NCI-H2227 treated with DMSO at 0.1 percent for 48 hours (cell line): ENCODE measurements at regions not wholly inside any gene's neighbourhood (a gene's known extent, or its start where the extent isn't known, plus 50 kb on each side); places are given as distances from the start of the nearest gene placed in this dataset.

Source experiments
- DNase-seq: peaks from one replicate; lab custom pipeline; 2025; lab: John Stamatoyannopoulos, UW

DNA sequence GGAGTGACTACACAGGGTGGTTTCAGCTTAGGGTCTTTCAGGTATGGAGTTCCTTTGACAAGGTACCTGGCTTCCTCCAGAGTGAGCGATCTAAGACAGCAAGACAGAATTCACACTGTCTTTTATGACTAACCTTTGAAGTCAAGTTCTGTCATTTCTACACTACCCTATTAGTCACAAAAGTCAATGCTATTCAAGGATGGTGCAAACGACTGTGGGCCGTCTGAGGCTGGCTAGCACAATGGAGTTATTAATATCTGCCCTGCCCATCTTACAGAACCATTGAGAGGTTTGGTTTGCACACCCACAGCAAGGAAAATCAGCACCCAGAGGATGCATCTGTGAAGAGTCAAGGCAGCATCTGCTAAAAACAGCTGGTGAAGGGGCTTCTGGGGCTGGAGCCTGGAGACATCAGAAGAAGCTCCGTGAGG, 62.9 kb upstream of the XCR1 start:
- DNase-seq, result no peak

DNA sequence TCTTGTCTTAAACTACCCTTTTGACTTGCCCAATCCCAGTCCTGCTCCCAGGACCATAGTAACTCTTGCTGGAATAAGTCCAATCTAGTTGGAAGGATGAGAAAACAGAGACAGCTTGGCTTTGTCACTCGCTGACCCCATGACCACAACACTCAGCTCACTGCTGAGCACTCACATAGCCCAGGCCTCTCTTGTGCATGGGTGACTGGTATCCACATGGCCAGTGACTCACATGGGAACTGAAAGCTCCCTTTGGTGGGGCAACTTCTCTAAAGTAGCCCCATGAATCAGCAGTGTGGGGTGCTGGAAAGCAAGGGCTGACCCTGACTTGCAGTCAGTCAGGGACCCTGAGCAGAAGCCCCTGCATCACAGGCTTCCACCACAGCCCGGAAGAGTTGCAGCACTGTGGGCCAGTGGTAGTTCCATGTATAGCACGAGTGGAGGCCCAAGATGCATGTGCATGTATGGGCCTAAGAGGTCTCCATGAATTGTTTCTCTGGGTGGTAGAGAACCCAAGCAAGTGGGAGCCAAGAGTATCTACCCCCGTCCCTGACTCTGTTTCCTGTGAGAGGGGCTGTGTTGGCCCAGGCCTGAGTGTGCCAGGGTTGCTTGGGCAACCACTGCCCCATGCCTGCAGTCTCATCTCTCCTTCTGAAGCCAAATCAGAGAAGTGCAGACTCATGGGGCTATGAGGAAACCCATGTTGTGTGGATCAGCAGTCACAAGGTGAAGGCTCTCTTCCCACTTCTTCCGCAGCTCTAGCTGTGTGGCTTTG, 62.1 kb upstream of the XCR1 start:
- no peak for DNase-seq

DNA sequence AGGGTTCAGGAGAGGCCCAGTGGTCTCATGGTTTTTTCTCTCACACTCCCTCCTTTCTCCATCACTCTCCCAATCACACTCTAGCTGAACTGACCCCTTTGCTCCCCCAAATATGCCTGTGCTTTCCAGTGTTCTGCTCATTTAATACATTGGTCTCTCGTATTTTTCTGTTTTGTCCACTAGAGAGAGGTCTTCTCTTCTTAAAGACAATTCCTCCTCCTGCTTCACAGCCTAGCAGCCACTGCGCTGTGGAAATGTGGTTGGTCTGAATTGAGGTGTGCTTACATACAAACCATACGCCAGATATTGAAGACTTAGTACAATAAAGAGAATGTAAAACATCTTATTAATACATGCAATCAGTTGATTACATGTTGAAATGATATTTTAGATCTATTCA, 60.6 kb upstream of the XCR1 start:
- DNase-seq, result no peak

DNA sequence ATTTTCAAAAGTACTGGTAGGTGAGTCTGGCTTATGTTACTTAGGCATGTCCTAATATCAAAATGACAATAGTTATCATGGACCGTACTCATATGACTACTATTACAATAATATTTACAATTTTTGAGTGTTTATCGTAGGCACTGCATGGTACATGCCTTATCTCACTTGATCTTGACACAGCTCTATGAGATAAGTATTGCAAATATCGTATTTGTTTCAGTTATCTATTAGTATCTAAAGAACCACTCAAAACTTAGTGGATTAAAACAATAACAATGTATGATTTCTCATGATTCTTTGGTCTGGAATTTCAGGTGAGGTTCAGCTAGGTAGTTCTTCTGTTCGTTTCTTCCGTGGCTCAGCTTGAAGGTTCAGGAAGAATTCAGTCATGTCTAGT, 59.7 kb upstream of the XCR1 start:
- no peak for DNase-seq

DNA sequence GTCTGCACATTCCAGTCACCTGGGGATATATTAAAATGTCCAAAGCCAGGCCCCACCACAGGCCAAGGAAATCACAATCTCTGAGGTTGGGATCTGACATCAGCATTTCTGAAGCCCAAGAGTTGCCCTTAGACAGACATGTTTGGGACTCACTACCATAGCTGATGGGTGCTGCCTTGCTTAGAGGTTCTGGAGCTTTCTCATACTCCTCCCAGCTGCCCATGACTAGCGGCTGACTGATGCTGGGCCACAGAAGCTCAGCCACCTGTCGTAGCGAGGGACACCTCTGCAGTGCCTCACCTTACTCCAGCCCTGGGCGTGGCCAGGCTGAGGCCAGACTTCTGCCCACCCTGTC, 58.8 kb upstream of the XCR1 start:
- DNase-seq, result no peak

DNA sequence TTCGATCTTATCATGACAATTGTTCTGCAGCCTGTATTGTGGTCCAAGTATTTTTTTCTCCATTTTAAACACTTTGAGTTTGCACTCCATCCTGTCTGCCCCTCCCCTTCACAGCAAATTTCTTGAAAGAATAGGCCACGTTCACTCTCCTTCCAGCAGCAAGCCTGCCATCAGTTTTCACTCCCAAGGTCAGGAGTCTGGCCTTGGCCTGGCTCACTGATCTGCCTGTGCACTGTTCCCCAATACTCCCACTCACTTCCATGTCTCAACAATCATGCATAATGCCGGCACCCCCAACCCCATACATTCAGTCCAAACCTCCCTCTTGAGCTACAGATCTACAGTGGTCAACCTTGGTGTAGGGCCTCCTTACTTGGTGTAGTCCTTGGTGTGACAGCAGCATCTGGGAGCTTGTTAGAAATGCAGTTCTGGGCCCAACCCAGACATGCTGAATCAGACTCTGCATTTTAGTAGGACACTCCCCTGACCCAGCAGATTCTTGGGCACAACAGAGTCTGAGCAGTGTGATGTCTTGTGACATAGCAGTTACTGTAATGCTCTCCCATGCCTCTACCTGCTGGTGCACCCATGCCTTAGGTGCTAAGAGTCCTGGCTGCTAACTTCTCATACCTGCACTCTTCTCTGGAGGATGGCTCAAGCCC, 58.3 kb upstream of the XCR1 start:
- no peak for DNase-seq

DNA sequence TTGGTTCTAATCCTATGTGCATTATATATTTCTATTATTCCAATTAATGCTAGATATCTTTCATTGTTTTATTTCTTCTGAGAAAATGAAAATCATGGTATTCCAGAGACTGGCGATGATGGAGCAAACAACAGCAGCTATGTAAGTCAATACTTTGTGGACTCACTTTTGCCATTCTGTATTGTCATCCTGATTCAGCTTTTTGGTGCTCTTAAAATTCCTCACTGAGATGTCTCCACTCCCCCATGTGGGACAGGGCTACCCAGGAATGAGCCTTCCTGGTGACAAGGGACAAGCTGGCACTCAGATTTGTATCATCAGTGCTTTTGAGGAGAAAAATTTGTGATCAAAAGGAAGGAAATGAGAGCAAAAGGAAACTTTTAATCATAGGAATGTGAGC, 56.7 kb upstream of the XCR1 start:
- DNase-seq, result no peak

DNA sequence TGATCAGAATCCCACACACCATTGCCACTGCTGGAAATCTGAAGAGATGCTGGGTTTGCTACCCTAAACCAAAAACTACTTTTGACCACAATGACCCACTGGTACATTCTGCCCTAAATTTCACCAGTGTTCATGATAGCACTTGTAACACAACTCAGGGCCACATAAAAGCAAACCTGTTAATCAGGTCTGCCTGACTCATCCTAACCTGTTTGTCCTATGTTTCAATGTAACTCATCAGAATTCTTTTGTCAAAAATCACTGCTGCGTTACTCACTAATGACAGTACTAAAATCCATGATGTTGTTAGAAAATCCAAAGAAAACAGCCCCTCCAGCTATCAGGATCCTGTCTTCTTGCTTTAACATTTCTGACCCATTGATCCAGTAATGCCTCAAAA, 55.6 kb upstream of the XCR1 start:
- DNase-seq, result no peak

DNA sequence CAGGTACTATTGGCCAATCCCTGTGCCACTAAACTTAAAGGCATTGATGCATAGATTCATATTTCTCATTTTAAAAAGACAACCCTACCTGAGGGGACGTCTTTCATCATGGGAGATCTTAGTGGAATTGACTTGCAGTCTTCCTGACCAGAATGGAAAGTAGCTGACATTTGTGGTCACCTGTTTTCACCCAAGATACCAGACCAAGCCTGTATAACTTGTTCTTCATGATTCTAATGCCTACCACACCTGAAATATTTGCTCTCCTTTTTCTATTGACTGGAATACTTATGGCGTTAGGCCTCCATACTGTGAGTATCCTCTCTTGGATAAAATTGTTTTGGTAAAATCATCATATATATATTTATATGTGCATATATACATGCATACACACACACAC, 54.7 kb upstream of the XCR1 start:
- no peak for DNase-seq

DNA sequence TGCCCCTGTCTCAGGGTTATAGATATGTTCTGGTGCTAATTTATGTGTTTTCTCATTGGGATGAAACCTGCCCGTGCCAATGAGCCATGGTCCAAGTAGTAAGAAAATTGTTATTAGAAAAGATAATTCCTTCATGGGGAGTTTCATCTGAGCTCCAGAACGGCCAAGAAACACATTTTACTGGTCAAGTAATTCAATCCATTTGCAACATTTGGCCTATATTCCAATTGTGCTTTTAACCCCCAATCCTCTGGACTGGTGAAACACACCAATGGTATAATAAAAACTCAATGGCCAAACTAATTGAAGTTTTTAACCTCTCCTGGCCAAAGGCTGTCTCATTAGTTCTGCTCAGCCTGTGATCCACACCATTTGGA, 53.7 kb upstream of the XCR1 start:
- DNase-seq, result no peak

DNA sequence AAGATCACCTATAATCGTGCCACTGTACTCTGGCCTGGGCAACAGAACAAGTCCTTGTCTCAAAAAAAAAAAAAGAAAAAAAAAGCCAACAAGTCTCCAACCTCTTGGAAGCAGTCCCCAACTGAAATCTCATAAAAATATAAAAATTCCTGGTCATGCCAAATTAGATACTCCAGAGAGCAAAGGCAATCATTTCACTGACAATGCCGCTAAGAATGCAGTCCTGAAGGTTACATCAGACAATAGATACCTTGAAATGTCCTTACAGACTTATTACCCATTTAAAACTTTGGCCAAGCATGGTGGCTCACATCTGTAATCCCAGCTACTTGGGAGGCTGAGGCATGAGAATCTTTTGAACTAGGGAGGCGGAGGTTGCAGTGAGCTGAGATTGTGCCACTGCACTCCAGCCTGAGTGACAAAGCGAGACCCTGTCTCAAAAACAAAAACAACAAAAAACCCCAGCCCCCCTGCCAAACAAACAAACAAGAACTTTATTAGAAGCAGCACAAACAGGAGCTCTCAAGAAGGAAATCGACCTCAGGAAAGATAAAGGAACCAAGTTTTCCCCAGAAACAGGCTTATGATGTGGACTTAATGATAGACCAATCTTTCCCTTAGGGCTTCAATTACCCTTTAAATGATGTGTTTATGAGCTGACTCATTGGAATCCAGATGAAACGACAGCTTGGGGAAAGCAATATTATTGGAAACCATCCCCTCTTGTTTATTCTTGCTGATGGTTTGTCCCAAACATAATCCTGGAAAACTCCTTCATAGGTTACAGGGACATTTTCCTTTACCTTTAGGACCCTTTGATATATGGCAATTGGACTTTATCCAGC, 53.1 kb upstream of the XCR1 start:
- DNase-seq, result no peak

DNA sequence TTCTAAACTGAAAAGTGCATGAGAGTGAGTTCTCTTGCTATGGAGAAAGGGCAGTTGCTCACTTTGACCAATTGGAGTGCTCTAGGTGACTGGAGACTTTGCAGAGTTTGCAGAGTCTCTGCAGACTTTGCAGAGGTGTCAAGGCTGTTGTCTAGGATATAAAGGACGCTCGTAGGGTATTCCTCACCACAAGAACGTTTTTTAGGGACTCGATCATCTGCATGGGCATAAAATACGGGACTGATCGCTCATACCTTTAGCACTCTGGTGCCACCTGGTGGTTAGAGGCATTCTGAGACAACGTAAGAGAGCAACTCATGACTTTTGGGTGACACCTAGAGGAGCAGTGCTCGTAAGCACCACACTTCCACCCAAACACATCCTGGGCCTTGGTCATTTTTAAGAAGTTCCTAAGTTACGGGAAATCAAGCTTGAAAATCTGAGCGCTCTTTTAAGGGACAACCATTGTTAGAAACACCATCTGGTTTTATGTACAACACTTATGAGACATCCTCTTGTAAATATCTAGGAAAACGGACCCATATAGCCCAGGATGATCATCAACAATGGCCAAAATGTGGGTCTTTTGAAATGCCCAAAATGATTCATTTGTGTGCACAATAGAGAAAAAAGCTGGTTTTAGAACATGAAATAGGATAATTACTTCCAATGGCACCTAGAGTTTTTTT, 51.6 kb upstream of the XCR1 start:
- DNase-seq, result peak; percentile 83
